ENCODE measurements at regions not wholly inside any gene's neighbourhood (a gene's known extent, or its start where the extent isn't known, plus 50 kb on each side); places are given as distances from the start of the nearest gene placed in this dataset.

DNA sequence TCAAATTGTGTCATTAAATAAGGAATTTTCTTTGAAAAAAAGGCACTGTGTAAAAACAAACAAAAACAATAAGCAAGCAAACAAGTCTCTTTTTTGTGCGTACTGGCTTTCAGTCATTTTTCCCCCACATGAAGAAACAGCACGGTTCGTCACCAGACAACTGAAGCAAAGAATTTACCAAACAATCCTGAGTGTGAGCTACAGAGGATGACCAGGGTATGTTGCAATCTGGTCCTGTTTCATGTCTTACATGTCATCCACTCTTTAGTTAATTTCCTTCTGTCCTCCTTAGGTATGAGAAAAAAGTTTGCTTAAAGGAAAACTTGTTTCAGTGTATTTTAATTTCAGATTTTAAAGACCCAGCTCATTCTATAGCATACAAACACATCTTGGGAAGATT is 1080.7 kb upstream of the NUDT12 start:
- TF ChIP-seq, protein P1, sequence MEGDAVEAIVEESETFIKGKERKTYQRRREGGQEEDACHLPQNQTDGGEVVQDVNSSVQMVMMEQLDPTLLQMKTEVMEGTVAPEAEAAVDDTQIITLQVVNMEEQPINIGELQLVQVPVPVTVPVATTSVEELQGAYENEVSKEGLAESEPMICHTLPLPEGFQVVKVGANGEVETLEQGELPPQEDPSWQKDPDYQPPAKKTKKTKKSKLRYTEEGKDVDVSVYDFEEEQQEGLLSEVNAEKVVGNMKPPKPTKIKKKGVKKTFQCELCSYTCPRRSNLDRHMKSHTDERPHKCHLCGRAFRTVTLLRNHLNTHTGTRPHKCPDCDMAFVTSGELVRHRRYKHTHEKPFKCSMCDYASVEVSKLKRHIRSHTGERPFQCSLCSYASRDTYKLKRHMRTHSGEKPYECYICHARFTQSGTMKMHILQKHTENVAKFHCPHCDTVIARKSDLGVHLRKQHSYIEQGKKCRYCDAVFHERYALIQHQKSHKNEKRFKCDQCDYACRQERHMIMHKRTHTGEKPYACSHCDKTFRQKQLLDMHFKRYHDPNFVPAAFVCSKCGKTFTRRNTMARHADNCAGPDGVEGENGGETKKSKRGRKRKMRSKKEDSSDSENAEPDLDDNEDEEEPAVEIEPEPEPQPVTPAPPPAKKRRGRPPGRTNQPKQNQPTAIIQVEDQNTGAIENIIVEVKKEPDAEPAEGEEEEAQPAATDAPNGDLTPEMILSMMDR (IDR thresholded peaks at IDR 0.05 in 4 of 5, conservative IDR thresholded peaks at IDR 0.05 in 1 of 5) = no peak
- no peak for TF ChIP-seq POLR2A (IDR thresholded peaks at IDR 0.05)
